Cardiac fibroblast (primary cell): ENCODE measurements at regions not wholly inside any gene's neighbourhood (a gene's known extent, or its start where the extent isn't known, plus 50 kb on each side); places are given as distances from the start of the nearest gene placed in this dataset.

Experiments
- DNase-seq, 2 donors: peaks; one replicate each; pipeline versions ENCODE4 v3.0.0 to v3.0.0-alpha.2; 2010; ENCODE audit warnings: low read depth in 2 of 2
- H3K4me3 ChIP-seq, 2 donors: replicated peaks in 1 of 2; 1 replicate in 1 of 2; 2 replicates in 1 of 2; pipeline ENCODE4 v1.5.1; 2011; ENCODE audit warnings: low read depth in 2 of 2, low read length in 2 of 2, mild to moderate bottlenecking in 2 of 2, moderate library complexity in 1 of 2
- TF ChIP-seq, protein P1 (sequence below): IDR thresholded peaks from one replicate; pipeline ENCODE4 v1.5.1; 2011; ENCODE audit warnings: low read depth, mild to moderate bottlenecking, low read length, inconsistent platforms

GRCh38 chr1:187390215-187390818 lies 561.6 kb downstream of the PLA2G4A start:
- DNase-seq = no peak
- TF ChIP-seq, protein P1, sequence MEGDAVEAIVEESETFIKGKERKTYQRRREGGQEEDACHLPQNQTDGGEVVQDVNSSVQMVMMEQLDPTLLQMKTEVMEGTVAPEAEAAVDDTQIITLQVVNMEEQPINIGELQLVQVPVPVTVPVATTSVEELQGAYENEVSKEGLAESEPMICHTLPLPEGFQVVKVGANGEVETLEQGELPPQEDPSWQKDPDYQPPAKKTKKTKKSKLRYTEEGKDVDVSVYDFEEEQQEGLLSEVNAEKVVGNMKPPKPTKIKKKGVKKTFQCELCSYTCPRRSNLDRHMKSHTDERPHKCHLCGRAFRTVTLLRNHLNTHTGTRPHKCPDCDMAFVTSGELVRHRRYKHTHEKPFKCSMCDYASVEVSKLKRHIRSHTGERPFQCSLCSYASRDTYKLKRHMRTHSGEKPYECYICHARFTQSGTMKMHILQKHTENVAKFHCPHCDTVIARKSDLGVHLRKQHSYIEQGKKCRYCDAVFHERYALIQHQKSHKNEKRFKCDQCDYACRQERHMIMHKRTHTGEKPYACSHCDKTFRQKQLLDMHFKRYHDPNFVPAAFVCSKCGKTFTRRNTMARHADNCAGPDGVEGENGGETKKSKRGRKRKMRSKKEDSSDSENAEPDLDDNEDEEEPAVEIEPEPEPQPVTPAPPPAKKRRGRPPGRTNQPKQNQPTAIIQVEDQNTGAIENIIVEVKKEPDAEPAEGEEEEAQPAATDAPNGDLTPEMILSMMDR = no peak
- no peak overlapping the region for H3K4me3 ChIP-seq

GRCh38 chr1:187396226-187396625 lies 567.5 kb downstream of the PLA2G4A start:
- peak in 1 of 2 donors; percentile 38 for DNase-seq
- TF ChIP-seq, protein P1 = no peak
- H3K4me3 ChIP-seq = no peak overlapping the region

DNA sequence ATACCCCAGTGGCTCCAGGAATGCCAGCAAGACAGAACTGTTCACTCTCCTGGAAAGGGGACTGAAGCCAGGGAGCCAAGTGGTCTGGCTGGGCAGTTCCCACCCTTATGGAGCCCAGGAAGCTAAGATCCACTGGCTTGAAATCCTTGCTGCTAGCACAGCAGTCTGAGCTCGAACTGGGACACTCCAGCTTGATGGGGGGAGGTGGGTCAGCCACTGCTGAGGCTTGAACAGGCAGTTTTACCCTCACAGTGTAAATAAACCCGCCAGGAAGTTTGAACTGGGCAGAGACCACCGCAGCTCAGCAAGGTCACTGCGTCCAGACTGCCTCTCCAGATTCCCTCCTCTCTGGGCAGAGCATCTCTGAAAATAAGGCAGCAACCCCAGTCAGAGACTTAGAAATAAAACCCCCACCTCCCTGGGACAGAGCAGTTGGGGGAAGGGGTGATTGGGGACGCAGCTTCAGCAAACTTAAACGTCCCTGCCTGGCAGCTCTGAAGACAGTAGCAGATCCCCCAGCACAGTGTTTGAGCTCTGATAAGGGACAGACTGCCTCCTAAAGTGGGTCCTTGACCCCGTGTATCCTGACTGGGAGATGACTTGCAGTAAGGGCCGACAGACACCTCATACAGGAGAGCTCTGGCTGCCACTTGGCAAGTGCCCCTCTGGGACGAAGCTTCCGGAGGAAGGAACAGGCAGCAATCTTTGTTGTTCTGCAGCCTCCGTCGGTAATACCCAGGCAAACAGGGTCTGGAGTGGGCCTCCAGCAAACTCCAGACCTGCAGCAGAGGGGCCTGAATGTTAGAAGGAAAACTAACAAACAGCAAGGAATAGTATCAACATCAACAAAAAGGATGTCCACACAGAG lies 568.4 kb downstream of the PLA2G4A start:
- no peak overlapping the region for H3K4me3 ChIP-seq
- TF ChIP-seq, protein P1 = no peak
- DNase-seq = no peak

DNA sequence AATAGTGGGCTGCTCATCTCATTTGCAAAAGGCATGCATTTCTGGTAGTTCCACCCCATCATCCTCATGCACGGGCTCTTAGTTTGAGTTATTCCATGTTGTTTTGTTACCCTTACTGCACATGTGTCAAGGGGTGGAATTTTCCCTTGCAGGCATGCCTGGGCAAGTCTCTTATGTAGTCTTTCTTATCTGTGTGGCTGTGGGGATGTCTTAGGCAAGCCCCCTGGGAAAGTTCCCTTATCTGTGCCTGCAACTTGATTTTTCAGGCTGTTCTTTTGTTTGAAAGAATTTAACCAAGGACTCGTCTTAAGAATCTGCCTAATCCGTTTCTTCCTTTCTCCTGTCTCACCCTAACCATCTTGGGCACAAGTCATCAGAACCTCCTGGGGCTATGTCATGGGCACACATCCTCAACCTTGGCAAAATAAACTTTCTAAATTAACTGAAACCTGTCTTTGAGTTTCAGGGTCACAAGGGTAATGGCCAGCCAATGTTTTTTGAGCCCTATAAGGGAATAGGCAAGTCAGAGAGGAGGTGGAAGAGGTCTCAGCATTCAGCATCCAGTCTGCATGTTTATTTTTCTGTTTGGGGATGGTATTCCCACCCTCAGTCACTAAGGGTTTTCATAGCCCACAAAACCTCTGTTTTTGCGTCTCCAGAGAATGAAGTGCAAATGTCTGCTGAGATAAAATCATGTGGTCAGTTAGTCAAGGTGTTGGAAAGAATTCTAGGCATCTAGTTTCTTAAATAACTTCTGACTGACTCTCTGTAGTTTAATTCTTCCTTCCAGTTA lies 579.7 kb downstream of the PLA2G4A start:
- H3K4me3 ChIP-seq = no peak overlapping the region
- TF ChIP-seq, protein P1 = no peak
- DNase-seq = peak in 1 of 2 donors; percentile 52

GRCh38 chr1:187409341-187409740 lies 580.6 kb downstream of the PLA2G4A start:
- no peak overlapping the region for H3K4me3 ChIP-seq
- TF ChIP-seq, protein P1 = no peak
- peak in 1 of 2 donors; percentile 86 for DNase-seq

DNA sequence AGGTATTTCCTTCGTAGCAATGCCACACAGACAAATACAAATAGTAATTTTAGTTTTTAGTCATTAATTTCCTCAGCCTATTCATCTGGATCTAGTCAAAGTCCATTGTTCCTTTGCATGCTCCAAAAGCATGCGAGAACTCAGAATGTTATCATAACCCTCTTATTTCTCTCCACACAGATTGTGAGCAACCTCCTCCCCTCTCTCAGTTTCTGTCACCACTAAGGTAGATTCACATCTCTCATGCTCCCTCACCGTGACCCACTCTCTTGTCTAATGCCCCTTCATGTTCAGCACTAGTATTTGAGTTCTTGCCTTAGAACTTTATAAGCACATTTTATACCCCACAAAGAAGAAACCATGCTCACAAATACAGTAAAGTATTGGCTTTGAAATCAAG lies 582.4 kb downstream of the PLA2G4A start:
- TF ChIP-seq, protein P1 = no peak
- no peak for DNase-seq
- H3K4me3 ChIP-seq = no peak overlapping the region
